SH-SY5Y (cell line): ENCODE measurements at regions not wholly inside any gene's neighbourhood (a gene's known extent, or its start where the extent isn't known, plus 50 kb on each side); places are given as distances from the start of the nearest gene placed in this dataset.

Experiments
- GATA2 ChIP-seq: IDR thresholded peaks from 2 replicates; pipeline ENCODE4 v1.6.1; 2011; ENCODE audit warnings: mild to moderate bottlenecking, low read depth, low read length
- GATA3 ChIP-seq: IDR thresholded peaks from 2 replicates; pipeline ENCODE4 v1.6.1; 2011; ENCODE audit warnings: low read depth, mild to moderate bottlenecking, low read length, moderate library complexity

DNA sequence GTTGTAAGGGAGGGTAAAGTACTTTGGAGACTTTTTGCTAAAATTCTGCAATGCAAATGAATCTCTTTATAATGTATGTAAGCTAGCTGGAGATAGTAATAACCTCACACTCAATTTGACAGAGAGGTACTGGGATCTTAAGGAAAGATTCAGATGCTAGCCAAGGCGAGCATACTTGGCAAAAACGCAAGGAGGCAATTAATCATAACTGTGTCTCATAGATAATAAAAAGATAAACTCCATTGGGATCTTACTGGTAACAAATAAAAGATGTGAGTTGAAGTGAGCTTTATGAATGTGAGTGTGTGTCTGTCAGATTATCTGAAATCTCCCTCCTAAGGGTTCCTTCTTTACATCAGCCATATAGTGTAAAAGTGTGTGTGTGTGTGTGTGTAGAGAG lies 533.0 kb downstream of the TMX3 start:
- TF ChIP-seq GATA3 (no peak), GATA2 (no peak)
